HG03066 (cell line): ENCODE measurements at regions not wholly inside any gene's neighbourhood (a gene's known extent, or its start where the extent isn't known, plus 50 kb on each side); places are given as distances from the start of the nearest gene placed in this dataset.
"Not testable (repeated sequence)": the region's sequence is repeated elsewhere in the genome, so short reads cannot be mapped to it uniquely, and the experiment has no call there.

Experiments
- ATAC-seq: cut with Tn5 transposase; IDR thresholded peaks from one replicate; pipeline ENCODE4 v1.9.1; 2021; ENCODE audit warnings: low read depth; ENCODE audit not compliant: unreplicated experiment

DNA sequence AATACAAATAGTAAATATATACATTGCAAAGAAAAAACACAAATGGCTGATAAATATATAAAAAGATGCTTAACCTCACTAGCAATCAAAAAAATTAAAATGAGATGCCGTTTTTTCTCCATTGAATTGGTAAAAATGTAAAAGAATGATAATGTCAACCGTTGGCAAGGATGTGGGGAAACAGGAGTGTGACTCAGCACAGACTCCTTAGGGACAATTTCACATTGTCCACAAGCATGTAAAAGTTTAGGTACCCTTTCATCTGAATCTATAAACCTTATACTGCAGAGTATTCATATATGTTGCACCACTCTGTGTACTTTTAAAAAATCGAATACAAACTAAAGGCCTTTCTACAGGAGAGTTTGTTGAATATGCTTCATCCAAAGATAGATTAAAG is 143.1 kb upstream of the RREB1 start:
- ATAC-seq = no peak

DNA sequence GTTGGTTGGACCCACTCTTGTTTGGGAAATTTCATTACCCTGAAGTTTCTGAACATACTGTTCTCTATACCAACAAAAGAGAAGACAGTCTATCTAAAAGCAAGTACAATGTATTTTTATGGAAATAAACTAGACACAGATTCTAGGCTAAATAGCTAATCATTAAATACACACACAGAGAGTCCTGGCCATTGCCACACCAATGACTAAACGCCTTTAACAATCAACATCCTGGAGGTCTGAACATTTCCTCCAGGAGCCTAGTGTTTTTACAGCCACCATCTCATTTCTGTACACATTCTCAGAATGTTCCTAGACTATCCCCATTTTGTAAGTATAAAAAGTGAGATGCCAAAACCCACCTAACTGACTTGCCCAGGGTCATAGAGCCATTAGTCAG is 141.6 kb upstream of the RREB1 start:
- ATAC-seq = no peak

DNA sequence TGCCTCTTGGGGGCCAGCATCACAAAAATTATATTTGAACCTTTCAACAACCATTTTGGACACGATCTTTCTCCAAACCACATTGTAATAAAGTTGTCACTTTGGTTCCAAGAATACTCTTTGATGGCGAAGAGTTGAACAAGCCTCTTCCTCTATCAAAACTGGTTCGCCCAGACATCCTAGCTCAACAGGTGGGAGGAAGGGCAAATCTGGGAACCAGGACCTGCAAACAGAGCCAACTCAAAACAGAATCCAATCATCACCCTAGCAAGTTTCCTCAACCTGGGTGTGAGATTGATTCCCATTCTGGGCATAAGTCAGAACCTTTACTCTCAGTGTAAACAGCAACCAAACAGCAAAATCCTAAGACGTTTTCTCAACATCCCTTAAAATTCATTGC is 141.2 kb upstream of the RREB1 start:
- no peak for ATAC-seq

GRCh38 chr6:6968357-6968730 is 139.4 kb upstream of the RREB1 start:
- ATAC-seq = no peak

DNA sequence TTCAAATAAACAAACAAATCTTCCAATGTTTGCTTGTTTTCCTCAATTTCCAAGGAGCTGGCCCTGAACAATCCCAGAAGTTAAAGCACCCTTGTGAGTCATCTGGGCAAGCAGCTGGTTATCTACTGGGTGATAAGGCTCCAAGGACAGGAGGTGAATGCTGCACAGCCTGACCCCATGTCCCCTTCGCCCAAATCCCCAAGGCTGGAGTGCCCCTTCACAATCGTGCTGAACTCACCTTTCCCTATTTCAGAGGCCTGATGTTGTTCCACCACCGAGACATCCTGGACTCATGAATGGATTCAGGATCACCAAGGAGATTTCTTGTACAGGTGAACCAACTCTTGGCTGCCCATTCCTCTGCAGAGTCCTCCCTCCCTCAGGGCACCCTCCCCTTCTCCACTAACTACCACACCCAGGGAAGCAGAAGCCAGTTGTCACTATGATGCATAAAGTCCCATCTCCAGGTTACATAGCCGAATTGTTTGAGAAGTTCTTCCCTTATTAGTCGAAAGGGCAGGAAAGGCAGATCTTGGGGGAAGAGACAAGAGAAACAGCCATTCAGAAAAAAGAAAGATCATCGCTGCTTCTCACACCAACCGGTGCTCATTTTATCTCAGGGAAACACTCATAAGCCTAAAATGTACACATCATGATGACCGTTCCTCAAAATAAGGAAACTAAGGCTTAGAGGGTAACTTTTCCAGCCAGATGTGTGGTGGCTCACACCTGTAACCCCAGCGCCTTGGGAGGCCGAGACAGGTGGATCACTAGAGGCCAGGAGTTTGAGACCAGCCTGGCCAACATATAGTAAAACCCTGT is 138.8 kb upstream of the RREB1 start:
- no peak for ATAC-seq

GRCh38 chr6:6969761-6970223 is 138.0 kb upstream of the RREB1 start:
- no peak for ATAC-seq

DNA sequence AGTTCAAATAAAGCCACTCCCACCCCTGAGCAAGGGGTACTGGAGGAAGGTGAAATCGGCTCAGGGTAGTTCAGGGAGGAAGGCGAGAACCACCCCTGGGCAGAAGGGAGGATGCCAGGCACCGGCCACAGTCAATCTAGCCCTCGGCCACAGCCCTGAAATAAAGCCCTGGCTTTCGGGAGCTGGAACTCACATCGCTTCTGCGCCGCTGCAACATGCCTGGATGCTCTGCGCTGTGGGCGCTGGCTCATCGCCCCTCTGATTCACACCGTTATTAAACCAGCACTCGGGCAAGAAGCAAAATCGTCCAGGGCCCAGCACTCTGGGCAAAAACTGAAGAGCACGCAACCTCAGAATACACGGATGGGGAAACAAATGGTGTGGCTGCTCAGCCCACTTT is 136.9 kb upstream of the RREB1 start:
- no peak for ATAC-seq

GRCh38 chr6:6971369-6971768 is 136.4 kb upstream of the RREB1 start:
- ATAC-seq = no peak

DNA sequence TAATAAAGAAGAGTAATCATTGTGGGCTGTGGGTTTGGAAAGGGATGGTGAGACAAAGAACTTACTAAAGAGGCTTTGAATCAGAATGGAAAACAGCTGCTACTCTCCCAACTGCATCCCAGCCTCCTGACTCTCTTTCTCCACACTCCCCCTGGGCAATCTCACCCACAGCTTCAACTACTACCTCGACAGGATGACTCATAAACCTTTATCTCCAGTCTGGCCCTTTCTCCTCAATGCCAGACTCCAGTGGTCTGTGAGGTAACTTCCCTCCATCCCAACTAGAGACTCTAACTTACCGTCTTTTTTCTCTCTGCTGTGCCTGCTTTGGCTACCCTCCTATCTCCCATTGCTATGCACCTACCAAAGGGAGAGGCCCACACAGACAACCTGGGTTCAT is 135.3 kb upstream of the RREB1 start:
- ATAC-seq = no peak

- ATAC-seq = no peak
Observed at GRCh38 chr6:6973721-6974120, 134.0 kb upstream of the RREB1 start.

- no peak for ATAC-seq
Observed at GRCh38 chr6:6975459-6976111, 132.2 kb upstream of the RREB1 start.

GRCh38 chr6:6976193-6976592 is 131.6 kb upstream of the RREB1 start:
- ATAC-seq = no peak

DNA sequence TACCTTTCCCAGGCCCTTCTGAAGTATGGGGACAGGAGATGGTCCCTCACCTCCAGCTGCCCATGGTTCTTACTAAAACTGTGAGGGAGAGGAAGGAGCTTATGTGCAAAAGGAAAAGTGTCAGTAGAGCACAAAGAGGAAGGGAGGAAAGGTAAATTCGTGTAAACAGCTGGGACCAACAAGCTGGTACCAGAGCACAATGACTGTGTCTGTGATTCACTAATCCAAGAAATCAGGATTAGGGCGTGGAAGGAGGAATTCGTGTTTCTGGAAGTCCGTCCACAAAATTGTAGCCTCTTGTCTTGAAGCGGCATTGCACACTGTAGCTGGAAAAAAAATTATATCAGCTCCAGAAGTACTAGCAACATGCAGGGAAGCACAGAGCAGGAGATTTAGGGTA is 129.0 kb upstream of the RREB1 start:
- no peak for ATAC-seq

GRCh38 chr6:6980999-6981597 is 126.7 kb upstream of the RREB1 start:
- ATAC-seq = no peak

- no peak for ATAC-seq
Observed at GRCh38 chr6:6981681-6982322, 126.0 kb upstream of the RREB1 start.

DNA sequence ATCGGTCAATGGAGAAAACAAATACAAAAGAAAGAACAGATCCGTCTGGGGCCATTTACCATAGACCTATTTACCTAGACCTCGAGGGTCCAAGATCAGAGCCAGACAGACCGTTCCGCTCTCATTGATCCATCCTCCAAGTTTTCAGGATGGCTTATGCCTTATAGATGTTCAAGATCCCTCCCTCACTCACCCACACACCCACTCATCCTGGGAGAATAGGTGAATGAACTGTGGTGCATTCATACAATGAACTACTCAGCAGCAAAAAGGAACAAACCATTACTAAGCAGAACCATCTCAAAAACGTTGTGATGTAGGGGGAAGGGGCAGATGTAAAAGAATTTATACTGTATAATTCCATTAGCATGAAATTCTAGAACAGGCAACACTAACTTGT is 125.1 kb upstream of the RREB1 start:
- ATAC-seq = no peak

GRCh38 chr6:6984585-6985366 is 123.0 kb upstream of the RREB1 start:
- ATAC-seq = no peak

DNA sequence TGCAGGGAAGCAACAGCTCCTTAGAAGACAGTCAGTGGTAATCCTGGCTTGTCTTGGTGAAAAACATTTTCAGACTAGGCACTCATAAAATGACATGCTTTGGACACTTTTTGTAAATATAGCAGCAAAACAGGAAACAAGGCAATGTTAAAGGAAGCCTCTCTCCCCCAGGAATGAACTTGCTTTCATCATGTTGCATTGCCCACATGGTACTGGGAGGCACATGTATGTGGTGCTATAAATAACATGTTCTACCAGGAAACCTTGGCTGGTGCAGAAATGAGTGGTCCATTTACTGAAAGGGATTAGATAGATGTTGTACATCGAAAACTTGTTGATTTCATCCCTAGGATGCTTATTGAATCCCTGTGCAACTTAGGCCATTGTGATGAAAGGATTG is 121.4 kb upstream of the RREB1 start:
- ATAC-seq = no peak

DNA sequence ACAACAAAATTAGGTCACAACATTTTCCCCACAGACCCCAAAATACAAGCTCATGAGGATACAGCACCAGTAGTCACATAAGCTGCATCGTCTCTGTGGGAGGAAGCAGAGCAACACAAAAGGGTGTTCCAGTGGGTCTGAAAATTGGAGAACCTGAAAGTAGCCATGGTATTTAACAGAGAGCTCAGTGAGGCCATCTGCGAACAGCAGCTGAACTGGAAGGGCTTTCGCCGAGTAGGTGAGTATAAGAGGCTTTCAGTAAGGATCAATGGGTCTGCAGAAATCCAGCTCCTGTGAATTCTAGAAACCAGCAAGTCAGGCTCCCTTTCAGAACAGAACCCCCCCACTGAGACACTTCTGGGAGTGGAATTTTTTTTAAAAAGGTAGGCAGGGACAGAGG is 120.0 kb upstream of the RREB1 start:
- ATAC-seq = no peak

- ATAC-seq = not testable (repeated sequence)
Observed at GRCh38 chr6:6990059-6990458, 117.7 kb upstream of the RREB1 start.
